Retinal pigment epithelial cell (primary cell): ENCODE measurements at regions not wholly inside any gene's neighbourhood (a gene's known extent, or its start where the extent isn't known, plus 50 kb on each side); places are given as distances from the start of the nearest gene placed in this dataset.

Source experiments
- DNase-seq: peaks from one replicate; pipeline ENCODE4 v3.0.0-alpha.2; 2010; ENCODE audit warnings: low read depth
- H3K4me3 ChIP-seq: 2 replicates; pipeline ENCODE4 v1.5.1; 2011; ENCODE audit warnings: mild to moderate bottlenecking, low read length, control low read depth, moderate library complexity
- TF ChIP-seq, protein P1 (sequence below): conservative IDR thresholded peaks from 2 replicates; pipeline ENCODE4 v1.5.1; 2011; ENCODE audit warnings: low read depth, low read length, control low read depth, inconsistent platforms

DNA sequence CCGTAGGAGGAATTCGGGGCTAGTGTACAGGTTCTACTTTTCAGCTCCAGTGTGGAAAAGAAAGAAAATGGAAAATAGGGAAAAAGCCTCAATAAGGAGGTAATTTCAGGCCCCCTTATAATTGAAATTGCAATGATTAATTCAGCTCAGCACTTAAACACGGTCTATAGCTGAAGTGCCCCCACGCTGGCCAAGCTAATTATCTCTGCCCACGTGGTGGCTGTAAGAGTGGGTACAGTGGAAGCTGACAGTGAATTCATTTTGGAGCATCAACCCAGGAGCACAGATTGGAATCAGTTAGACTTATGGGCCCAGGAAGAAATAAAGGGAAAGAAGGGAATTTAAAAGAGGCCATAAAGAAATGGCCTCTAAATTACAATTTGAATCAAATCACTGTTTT, 631.1 kb upstream of the CPEB2 start:
- TF ChIP-seq, protein P1, sequence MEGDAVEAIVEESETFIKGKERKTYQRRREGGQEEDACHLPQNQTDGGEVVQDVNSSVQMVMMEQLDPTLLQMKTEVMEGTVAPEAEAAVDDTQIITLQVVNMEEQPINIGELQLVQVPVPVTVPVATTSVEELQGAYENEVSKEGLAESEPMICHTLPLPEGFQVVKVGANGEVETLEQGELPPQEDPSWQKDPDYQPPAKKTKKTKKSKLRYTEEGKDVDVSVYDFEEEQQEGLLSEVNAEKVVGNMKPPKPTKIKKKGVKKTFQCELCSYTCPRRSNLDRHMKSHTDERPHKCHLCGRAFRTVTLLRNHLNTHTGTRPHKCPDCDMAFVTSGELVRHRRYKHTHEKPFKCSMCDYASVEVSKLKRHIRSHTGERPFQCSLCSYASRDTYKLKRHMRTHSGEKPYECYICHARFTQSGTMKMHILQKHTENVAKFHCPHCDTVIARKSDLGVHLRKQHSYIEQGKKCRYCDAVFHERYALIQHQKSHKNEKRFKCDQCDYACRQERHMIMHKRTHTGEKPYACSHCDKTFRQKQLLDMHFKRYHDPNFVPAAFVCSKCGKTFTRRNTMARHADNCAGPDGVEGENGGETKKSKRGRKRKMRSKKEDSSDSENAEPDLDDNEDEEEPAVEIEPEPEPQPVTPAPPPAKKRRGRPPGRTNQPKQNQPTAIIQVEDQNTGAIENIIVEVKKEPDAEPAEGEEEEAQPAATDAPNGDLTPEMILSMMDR, result no peak
- no peak for DNase-seq

DNA sequence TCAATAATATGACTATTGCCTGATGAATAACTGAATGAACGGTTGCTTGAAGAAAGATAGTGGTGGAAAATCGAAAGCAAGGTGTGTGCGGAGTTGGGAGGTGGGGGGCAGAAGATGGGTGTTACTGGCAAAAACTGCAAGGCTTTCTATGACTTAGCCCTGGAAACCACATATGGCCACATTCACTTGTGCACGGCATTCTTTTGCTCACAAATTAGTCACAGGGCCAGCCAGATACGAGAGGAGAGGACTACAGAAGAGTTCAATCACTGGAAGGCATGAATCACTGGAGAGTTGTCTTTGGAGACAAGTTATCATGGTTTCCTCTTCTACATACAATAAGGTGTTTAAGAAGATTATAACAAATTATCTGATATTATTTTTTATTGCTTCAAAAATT, 626.5 kb upstream of the CPEB2 start:
- no peak for DNase-seq
- no peak overlapping the region for H3K4me3 ChIP-seq
- TF ChIP-seq, protein P1, result no peak

More for the DNA sequence above, 631.1 kb upstream of the CPEB2 start:
- no peak overlapping the region for H3K4me3 ChIP-seq

- H3K4me3 ChIP-seq, result no peak overlapping the region
- TF ChIP-seq, protein P1, result no peak
- no peak for DNase-seq
Observed at GRCh38 chr4:14379183-14379582, 623.1 kb upstream of the CPEB2 start.

DNA sequence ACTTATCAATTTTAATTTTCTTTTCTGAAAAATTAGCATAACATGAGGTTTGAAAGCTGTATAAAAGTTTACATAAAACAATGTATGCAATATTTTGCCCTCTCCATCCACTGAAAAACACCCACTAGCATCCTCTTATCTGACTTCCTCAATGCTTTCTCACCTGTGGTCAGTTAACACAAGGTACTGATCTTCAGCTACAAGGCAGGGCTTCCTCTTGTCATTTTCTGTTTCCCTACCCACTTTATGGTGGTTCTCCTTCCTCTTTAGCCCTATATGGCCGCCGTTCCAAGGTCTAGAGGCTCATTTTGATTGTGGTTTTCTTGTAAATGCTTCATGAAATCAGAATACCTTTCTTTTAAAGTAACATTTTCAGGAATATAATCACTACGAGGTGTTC, 618.6 kb upstream of the CPEB2 start:
- no peak for DNase-seq
- TF ChIP-seq, protein P1, result no peak
- H3K4me3 ChIP-seq, result no peak overlapping the region

- H3K4me3 ChIP-seq, result no peak overlapping the region
- TF ChIP-seq, protein P1, result no peak
- no peak for DNase-seq
Observed at GRCh38 chr4:14384824-14385223, 617.5 kb upstream of the CPEB2 start.

DNA sequence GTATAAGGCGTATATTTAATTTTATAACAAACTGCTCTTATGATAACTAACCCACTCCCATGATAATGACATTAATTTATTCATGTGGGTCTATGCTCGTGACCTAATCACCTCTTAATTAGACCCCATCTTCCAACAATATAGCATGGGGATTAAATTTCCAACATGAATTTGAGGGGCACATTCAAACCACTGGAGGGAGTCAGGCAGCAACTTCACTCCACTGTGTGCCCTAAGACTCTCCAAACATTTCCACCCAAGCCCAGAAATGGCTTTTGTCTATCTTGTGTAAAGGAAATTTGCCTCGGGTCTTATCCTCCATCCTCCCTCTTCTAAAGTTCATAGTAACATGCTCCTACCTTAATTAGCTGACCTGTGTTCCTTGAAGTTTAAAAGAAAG, 616.1 kb upstream of the CPEB2 start:
- TF ChIP-seq, protein P1, result peak; percentile 44
- H3K4me3 ChIP-seq, result no peak overlapping the region
- no peak for DNase-seq

DNA sequence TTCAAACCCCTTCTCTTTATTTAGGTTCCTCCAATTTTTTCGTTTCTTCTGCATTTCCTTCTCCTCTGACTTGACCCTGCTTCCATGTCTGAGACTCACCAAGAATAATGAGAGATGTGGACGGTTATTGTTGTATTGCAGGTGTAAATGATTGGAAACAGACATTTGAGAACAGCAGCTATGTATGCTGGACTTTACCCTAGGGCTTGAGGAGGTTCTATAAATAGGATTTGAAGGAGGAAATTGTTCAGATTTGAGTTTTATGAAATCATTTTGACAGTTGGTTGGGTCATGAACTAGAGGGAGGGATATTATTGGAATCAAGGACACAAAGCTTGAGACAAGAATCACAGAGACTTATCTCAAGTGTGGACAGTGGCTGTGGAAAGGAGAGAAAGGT, 614.6 kb upstream of the CPEB2 start:
- no peak for DNase-seq
- no peak overlapping the region for H3K4me3 ChIP-seq
- TF ChIP-seq, protein P1, result no peak
